Activated effector memory CD4-positive, alpha-beta T cell treated with anti-CD3 and anti-CD28 coated beads, Interleukin-2, amount 50 U/mL, for 16 hours (primary cell): ENCODE measurements at regions not wholly inside any gene's neighbourhood (a gene's known extent, or its start where the extent isn't known, plus 50 kb on each side); places are given as distances from the start of the nearest gene placed in this dataset.

Source experiments
- DNase-seq: peaks from one replicate; pipeline ENCODE4 v3.0.0-alpha.2; 2020

DNA sequence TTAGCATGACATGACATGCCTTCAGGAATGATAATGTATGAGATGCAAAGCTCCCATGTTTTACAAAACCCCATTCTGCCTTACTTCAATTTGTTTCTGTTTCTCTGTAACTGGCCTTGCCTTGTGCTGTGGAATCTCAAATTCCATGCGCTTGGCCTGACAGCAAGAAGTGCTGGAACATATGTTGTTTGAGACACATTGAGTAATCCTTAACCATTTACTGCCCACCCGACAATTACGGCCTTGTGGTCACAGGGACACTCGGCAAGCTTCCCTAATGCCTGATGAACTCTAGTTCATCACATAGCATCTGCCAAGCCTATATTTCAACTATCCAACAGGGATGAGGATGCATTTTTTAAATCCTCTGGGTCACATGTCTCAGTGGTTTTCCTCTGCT is 226.4 kb upstream of the CASK start:
- DNase-seq: no peak

DNA sequence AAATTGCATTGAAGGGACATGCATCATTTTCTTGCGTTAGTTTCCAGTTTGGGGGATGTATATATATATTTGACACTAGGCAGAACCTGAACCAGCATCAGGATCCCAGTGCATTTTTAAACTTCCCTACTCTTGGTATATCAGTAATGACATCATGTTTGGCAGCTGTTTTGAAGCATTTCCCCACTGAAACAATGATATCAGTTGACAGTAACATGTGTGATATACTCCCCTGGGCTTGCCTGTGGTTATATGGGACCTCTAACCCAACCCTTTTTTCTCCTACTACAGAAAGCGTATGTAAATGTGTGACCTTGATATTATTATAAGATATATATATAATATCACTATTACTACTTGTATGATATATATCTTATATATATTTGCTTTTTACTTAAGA is 225.9 kb upstream of the CASK start:
- DNase-seq: no peak

DNA sequence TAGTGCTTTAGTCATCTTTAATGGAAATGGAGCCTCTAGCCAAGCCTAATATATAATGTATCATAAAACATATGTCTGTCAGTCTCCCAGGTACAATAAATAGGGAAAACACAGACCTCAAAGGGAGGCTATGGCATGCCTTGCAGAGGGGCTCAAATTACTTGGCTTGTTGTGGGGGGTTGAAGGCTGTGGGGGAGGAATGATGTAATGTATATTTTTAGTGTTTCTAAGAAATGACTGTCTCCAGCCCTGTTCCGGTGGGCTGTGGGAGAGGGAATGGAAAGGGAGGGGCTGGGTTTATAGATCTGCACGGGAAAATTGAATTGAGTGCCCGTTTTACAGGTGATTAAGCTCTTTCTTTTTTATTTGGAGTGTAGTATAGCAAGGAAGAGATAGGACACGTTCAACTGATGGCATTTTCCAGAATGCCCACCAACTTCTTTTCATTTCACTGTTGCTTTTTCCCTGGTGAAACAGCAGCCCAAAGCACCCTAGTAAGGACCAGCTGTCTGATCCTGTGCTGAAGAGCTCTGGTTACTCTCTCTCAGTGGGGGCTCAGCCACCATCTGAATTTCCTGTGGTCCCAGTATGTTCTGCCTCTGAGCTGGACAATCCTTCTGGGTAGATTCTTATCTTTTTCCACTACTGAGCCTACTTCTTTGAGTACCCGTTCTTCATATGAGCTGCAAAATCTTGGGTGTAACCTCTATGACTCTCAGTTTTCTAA is 220.7 kb upstream of the CASK start:
- DNase-seq: no peak

DNA sequence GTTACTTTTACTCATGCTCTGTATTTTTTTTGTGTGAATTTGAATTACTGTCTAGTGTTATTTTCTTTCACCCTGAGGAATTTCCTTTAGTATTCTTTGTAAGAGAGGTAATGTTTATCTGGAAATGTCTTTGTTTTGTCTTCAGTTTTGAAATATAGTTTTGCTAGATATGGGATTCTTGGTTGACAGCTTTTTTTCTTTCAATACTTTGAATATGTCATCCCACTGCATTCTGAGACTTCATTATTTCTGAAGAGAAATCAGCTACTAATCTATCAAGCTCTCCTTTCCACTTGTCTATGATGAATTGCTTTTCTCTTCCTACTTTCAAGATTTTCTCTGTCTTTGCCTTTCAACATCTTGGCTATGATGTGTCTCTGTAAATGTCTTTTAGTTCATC is 217.0 kb upstream of the CASK start:
- no peak for DNase-seq

DNA sequence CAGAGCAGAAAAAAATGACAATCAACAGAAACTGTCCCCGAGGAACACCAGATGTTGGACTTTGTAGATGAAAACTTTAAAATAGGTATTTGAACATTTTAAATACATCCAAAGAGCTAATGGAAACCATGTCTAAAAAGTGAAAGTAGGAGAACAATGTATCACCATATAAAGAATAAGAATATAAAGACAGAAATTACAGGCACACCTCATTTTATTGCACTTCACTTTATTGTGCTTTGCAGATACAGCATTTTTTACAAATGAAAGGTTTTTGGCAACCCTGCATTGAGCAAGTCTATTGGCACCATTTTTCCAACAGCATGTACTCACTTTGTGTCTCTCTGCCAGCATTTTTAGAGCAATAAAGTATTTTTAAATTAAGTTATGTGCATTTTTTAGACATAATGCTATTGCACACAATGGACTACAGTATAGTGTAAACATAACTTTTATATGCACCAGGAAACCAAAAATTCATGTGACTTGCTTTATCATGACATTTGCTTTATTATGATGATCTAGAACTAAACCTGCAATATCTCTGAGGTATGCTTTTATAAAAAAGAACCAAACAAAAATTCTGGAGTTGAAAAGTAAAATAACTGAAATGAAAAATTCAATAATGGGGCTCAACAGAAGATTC is 212.4 kb upstream of the CASK start:
- DNase-seq: no peak

DNA sequence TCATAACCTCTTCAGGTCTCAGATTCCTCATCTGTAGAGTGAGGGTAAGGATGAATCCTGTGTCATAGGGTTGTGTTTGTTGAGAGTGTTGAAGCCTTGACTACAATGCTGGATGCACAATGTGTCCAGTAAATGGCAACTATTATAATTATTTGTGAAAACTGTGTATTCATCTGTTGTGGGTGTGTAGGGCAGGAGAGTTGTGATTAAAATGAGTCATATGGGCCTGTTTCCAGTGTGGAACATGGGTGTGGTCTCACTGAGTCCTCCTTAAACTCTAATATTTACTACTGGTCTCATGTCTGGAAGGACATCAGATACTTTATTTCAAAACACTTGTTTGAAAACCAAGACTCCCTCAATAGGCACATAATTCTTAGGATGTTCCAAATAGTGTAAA is 208.5 kb upstream of the CASK start:
- no peak for DNase-seq

DNA sequence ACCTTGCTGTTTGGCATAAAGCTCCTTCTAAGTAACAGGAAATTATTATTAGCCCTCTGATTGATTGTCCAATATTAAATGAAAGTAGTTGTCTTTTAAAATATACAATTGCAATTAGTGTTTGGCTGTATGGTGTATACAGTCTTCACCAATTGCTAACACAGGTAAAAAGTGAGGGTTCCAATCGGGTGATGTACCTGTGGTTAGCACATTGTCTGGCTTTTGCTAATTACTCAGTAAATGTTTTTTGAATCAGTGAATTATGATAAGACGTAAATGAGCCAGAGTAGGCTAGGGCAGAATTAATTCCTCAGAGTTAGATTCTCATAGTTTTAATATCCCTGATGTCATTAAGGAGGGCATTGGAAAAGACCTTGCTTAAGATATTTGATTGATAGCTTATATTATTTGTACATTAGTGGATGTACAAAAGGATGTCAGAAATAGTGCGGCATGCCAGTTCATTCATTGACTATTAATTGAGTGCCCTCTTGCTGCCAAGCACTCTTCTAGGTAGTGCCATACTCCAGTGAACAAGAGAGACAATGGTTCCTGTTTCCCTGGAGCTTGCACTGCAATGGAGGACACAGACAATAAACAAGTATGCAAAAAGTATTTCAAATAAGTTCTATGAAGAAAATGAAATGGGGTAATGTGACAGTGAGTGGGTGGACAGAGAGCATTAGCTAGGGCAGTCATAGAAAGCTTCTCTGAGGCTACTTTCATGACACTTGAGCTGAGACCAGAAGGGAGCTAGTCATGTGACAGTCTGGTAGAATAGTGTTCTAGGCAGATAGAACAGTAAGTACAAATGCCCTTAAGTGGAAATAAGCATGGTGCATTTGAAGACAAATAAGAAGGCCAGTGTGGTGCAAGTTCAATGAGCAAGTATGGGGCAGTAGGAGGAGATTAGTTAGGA is 205.9 kb upstream of the CASK start:
- no peak for DNase-seq

DNA sequence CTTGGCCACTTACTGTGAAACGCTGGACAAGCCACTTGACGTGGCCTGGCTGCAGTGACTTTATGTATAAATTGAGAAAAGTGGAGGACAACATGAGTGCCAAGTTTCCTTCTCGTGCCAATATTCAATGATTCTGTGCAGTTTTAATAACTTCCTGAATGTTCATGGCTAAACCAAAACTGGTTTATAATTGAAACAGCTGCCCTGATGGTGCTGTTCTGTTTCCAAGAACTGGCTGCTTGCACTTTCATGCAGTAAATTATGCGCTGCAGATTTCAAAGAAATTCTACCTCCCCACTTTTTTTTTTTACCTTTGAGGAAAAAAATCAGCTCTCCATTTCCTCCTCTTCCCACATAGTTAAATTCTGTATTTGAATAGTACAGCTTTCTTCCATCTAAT is 205.2 kb upstream of the CASK start:
- no peak for DNase-seq

DNA sequence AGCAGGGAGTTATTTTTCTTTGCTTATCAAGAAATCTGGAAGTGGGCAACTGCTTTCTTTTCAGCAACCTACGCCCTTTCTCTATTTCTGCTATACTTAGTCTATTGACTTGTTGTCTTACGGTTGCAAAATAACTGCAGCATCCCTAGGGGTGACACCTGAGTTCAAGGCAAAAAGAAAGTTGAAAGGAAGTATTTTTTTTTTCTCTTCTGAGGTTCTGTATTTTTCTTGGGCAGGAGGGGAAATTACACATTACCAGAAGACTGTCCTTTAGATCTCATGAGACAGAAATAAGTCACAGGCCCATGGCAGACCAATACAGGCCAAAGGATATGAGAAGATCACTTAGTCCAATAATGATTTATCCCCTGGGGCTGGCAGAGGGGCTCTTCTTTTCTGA is 204.7 kb upstream of the CASK start:
- no peak for DNase-seq

DNA sequence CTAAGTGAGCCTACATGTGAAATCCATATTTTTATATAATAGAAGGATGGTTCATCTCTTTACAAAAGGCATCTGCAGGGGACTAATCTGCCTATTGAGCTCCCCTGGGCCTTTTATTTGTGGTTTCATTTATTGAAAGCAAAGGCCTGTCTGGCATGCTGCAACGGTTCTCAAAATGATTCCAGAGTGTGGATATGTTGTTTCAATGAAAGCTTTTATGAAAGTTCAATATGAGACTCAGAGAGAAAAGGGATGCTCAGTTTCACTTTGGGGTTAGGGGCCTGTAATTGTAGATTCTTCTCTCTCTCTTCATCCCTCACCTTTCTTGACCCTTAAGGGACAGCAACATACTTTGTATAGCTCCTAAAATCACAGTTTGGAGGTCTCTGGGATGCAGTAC is 204.2 kb upstream of the CASK start:
- DNase-seq: no peak

DNA sequence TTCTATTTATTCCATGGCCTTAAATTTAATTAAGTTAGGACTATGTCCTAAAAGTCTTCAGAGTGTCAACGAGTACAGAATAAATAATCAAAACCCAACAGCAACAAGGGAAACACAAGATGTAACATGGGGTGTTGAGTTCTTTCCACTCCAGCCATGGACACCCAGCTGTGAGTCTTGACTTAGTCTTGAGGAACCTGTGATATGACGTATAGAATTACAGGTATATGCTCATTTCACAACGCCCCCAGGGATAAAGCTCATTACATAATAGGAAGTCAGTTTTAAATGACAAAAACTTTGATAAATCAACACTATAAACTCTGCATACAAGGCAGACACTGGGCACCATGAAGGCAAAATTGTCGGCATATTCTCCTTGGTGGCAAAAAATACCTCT is 200.0 kb upstream of the CASK start:
- no peak for DNase-seq

DNA sequence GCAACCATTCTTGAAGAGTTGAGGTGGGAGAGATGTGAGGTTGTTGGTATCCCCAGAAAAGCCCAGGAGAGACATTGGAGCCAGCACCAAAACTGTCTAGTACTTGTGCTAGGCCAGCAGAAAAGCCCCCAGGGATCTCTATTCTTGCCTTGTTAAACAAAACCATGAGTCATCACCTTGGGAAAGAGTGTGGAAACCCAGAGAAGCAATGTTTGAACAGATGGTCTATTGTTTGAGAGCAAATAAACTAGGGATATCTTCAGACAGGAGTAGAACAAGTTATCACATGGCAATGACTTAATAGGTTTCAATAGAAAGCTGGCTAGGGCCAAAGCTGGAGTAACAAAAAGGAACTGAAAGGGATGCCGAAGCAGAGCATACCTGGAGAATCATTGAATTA is 195.7 kb upstream of the CASK start:
- no peak for DNase-seq

DNA sequence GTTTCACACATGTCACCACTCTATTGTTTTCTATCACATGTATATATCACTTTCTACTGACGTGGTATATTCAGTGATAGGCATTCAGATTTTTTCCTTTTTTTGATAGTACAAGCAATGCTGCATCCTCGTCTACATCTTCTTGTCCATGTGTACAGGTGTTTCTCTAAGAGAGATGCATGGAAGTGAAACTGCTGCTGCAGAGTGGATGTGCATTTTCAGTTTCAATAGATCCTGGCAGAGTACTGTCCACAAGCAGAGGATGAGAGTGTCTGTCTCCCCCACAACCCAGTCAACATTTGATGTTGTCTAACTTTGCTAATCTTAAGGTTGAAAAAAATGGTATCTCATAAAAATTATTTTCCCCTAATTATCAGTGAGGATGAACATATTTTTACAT is 194.0 kb upstream of the CASK start:
- DNase-seq: no peak

DNA sequence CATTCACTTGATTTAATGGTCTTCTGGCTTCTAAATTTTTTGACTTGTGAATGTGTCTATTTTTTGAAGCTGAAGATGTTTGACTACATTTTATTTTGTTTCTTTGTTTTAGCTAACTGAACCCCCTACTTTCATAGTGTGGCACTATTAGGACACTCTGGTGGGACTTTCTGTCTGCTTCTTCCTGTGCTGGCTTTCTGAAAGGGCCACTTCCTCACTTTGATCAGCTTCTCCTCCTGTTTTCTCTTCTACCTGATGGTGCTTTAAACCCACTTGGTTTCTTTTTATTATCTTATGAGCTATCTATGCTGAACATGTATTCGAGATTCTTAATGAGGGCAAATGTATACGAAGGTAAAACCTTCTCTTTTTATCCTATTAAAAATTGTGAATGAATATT is 186.1 kb upstream of the CASK start:
- no peak for DNase-seq

DNA sequence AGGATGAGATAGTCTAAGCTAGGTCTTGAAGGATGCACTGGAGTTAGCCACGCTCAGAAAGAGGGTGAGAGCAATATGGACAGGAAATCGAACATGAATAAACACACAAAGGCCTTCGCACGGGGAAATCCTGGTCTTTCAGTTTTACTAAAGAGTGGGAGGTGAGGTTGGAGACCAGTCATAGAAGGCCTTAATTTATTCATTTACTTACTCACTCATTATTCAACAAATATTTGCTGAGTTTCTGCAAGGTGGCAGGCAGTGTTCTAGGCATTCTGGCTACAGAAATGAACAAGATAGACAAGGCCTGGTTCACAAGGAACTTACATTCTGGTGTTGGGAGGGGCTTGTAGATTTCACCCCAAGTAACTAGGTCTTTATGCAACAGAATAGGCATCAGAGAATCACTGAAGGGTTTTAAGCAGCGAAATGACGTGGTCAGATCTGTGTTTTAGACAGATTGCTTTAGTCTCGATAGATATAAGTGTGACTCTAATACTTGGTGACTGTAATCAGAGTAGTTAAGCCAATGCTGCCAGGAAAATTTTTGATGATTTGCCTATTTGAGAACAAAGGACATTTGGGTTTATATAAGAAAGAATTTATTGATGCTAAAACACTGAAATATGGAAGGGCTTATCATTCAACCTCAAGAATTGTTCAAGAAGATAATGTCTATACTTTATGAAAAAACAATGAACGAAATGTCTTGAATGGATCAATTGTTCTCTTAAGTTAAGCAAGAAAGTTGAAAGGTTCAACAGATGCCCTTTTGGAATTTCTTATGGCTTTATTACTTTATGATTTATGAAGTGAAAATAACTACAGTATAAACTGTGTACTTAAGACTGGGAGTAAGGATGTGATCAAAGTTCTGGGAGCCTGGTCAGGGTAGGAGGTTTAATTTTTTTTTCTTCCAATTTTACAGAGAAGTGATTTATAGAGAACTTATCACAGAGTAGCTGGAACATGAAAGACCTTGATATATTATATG is 184.4 kb upstream of the CASK start:
- no peak for DNase-seq

DNA sequence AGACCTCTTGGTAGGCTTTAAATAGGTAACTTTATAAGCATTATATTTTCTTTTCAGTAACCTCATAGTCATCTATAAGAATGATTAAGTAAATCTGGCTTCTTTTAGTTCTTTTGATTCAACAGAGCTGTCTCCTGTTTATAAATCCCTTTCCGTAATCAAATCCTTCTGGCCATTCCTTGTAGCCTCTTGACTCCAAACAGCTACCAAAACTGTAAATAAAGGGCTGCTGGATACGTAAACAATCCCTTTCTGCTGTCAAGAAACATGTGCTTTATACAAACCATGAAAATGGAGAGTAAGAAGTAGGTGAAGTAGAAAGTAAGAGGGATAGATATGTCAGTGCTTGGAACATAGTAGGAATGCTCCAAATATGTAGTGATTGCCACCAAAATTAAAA is 183.2 kb upstream of the CASK start:
- DNase-seq: no peak

DNA sequence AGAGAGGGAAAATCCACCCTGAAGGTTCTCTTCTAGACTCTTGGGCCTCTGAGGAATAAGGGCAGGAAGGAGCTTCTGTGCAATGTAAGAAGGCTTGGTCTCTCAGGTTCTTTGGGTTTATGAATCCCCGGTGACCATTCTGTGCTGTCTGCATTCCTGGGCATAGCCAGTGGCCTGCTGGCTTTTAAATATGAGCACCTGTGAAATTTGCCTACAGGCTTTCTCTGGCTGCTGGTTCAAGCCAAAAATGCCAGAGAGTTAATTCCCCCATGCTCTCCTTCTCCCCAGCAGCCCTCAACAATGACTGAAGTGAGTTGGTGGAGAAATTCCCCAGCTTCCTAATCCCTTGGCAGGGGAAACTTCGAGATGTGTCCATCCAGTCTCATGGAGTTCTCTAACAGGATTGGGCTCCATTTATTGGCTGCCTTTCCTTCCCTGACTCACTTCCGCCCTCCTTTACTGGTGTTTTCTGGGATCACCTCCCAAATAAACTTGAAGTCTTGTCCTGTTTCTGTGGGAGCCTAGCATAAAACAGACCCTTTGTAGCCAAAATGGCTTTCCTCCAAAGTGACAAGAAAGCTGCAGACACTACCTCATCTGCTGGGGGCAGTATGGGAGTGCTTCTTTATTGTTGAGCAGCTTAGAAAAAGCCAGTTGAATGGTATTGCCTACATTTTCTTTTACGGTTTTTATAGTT is 179.4 kb upstream of the CASK start:
- DNase-seq: no peak

DNA sequence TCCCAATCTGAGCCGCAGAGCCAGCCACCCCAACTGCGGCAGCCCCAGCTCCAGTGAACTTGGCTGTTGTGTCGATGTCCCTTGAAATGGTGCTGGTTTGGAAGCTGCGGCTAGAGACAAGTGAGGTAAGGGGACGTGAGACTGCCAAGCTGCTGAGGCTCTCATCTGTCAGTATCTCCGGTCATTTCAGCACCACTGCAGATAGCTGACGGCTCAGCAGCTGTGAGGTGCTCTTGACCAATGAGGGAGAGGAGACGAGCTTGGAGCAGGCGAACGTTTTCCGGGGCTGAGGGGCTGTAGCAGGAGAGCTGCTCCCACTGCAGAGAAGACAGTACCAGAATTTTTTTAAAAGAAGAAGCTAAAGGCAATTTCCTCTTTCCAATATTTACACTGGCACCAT is 175.5 kb upstream of the CASK start:
- no peak for DNase-seq

DNA sequence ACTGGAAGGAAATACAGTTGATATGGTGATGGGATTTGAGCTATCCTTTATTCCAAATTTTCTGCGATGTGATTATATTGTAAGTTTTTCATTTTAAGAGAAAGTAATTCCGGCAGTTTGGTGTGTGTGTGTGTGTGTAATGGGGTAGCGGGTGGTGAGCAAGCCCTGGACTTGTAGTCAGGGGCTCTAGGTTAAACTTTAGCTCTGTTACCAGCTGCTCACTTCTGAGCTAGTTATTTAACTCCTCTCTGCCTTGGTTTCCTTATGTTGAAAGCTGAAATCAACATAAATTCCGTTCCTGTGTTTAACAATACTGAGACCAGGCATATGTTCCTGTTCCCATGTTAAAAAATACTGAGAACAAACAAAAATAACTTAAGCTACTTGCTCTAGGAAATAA is 174.1 kb upstream of the CASK start:
- DNase-seq: no peak

DNA sequence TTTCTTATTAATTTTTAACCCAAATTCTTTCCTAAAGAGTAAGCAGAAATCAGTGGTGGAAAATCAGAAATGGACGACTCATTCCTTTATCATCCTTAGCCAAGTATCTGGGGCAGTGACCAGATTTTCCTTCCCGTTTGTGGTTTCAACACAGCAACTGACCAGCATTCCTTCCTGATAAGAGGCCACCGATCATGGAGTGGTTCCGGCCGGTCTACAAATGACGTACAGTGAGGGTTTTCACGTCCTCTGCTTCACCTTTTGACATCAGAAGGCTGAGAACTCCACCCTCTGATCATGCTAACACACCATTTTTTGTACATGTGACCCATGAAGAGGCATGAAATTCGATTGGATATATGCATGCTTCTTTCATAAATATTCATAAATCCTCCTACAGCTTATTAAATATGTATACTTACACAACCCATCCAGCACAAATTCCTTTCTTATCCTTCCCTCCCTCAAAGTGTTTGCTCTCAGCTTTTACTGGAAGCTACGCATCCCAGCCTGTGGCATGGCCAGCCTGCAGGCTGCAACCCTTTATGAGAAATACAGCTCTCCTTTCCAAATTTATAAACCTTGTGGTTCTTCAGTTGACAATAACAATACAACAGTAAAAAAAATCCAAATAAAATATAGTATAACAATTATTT is 173.0 kb upstream of the CASK start:
- no peak for DNase-seq

DNA sequence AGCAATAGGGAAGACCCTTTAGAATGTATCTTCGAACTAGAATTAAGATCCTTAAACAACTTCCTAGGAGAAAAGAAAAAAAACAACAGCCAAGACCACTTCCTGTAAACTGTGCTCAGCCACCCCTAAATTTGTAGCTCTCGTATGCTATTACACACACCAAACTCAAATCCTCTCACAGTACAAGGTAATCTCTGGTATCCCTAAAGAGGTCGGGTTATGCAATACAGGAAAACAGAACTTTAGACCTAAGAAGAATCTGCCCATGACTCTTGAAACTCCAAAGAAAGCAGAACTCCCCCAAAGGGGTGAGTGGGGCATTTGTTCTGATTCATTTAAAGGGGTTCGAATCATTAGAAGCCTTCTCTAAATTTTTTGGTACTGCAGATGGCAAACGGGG is 170.9 kb upstream of the CASK start:
- DNase-seq: no peak

DNA sequence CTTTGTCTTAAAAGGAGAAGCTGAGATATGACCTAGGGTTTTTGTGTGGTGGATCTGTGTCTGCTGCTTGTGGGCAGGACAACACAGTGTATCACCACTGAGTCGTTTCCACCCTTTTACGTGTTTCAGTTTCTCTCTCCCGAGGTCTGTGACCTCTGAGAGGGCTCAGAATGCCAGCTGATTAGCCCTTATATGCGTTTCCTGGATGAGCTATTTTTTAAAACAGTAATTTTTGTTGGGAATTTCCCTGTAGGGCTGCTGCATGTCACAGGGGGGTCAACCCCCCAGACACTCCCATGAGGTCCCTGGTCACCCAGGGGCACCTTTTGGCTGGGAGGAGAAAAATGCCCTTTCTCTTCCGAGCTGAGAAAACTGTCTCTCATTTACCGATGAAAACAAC is 170.4 kb upstream of the CASK start:
- no peak for DNase-seq
